Esophagus (tissue), 2 donors: ENCODE measurements at regions not wholly inside any gene's neighbourhood (a gene's known extent, or its start where the extent isn't known, plus 50 kb on each side); places are given as distances from the start of the nearest gene placed in this dataset.

ENCODE experiments used
- H3K27ac ChIP-seq, 2 donors: one replicate each; pipeline ENCODE4 v1.5.1; 2013; ENCODE audit warnings: low read depth in 2 of 2, mild to moderate bottlenecking in 2 of 2, inconsistent platforms in 1 of 2, low read length in 1 of 2, moderate library complexity in 1 of 2
- H3K27me3 ChIP-seq, 2 donors: one replicate each; pipeline ENCODE4 v1.6.1; 2013; ENCODE audit warnings: low read length in 2 of 2, control low read depth in 1 of 2, mild to moderate bottlenecking in 1 of 2; ENCODE audit not compliant: insufficient read depth in 2 of 2, control insufficient read depth in 1 of 2
- H3K36me3 ChIP-seq, 2 donors: one replicate each; pipeline ENCODE4 v1.6.1; 2013; ENCODE audit warnings: low read length in 1 of 2; ENCODE audit not compliant: control insufficient read depth in 2 of 2, insufficient read depth in 2 of 2
- H3K4me1 ChIP-seq, 2 donors: one replicate each; pipeline ENCODE4 v1.6.1; 2013; ENCODE audit warnings: low read length in 1 of 2; ENCODE audit not compliant: control insufficient read depth in 2 of 2, insufficient read depth in 2 of 2
- H3K4me3 ChIP-seq, 2 donors: one replicate each; pipeline ENCODE4 v1.5.1; 2013; ENCODE audit warnings: low read length in 2 of 2, mild to moderate bottlenecking in 2 of 2, low read depth in 1 of 2, moderate library complexity in 1 of 2
- H3K9me3 ChIP-seq, 2 donors: one replicate each; pipeline ENCODE4 v1.6.1; 2013; ENCODE audit warnings: mild to moderate bottlenecking in 2 of 2, low read depth in 1 of 2, low read length in 1 of 2, moderate library complexity in 1 of 2; ENCODE audit not compliant: control insufficient read depth in 2 of 2, insufficient read depth in 1 of 2
- WGBS, 2 donors: extraction: QIAGEN DNeasy Blood & Tissue Kit; methylation state at CpG; one replicate each; pipeline ENCODE4 v1.1.7; 2013; 5-methylcytosine and 5-hydroxymethylcytosine counted together
- donor health status: healthy with polysubstance abuse.
- donor health status: Bipolar disorder and iron deficiency.

DNA sequence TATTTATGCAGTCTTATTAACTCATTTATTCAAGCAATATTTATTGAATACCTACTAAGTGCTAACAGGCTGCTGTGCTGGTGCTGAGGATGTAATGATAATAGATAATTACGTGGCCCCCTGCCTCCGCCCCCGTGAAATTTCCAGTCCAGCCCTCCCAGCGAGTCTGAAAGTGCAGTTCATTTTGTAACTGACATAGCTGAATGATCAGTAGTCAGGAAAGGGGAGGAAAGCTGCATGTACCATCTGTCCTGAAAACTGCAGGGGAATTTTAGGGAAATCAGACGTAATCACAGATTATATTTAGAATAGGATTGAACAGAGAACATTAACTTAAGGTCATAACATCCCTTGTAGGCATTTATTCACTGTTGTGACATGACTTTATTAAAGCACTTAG, 736.8 kb downstream of the MCTP2 start:
- H3K9me3 ChIP-seq = no peaks in the 10 kb centered on the region
- H3K4me3 ChIP-seq = no peak overlapping the region
- no peaks in the 10 kb centered on the region for H3K4me1 ChIP-seq
- 58 to 61% methylated on average over 5 of the region's 5 CpGs for WGBS, 2 donors
- no peaks in the 10 kb centered on the region for H3K36me3 ChIP-seq
- H3K27ac ChIP-seq = no peak overlapping the region
- H3K27me3 ChIP-seq = no peaks in the 10 kb centered on the region

DNA sequence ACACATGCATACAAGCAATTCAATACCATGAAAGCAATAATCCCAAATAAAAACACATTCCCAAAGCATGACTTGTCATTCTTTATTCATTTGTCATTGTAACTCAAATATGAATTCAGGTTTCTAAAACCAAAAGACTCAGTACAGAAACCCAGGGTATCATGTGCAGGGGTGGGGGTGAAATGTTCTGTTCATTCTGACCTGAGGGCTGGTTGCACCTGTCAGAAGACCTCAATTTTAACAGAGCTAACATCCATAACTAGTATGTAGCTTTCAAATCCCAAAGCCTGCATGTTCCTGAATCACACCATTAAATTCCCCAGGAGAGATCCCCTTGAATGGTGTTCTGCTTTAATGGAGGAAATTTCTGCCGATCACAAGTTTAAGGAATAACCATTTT, 738.7 kb downstream of the MCTP2 start:
- no peak overlapping the region for H3K4me3 ChIP-seq
- no peaks in the 10 kb centered on the region for H3K9me3 ChIP-seq
- no peak overlapping the region for H3K27ac ChIP-seq
- no peaks in the 10 kb centered on the region for H3K27me3 ChIP-seq
- no peaks in the 10 kb centered on the region for H3K4me1 ChIP-seq
- H3K36me3 ChIP-seq = no peaks in the 10 kb centered on the region
- 93 to 100% methylated on average over 1 of the region's 1 CpG for WGBS, 2 donors

DNA sequence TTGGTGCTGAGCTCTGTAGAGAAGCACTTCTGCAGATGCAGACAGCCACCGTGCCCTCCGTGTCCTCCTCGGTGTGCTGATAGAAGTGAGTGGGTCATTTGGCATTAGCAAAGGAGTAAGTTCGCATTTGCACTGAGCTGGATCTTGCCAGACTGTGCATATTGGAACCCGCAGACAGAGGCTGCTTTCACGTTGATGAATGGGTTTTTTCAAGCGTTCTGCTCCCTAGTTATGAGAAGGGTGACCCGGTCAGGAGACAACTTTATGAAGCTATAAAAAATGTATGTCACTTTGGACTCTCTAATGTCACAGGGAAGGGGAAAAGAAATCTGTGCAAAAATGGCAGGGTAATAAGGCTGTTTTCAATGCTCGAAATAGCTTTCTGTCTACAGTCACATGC, 739.4 kb downstream of the MCTP2 start:
- no peak overlapping the region for H3K27ac ChIP-seq
- 76 to 81% methylated on average over 9 of the region's 9 CpGs for WGBS, 2 donors
- no peak overlapping the region for H3K4me3 ChIP-seq
- H3K36me3 ChIP-seq = no peaks in the 10 kb centered on the region
- H3K27me3 ChIP-seq = no peaks in the 10 kb centered on the region
- no peaks in the 10 kb centered on the region for H3K4me1 ChIP-seq
- H3K9me3 ChIP-seq = no peaks in the 10 kb centered on the region

DNA sequence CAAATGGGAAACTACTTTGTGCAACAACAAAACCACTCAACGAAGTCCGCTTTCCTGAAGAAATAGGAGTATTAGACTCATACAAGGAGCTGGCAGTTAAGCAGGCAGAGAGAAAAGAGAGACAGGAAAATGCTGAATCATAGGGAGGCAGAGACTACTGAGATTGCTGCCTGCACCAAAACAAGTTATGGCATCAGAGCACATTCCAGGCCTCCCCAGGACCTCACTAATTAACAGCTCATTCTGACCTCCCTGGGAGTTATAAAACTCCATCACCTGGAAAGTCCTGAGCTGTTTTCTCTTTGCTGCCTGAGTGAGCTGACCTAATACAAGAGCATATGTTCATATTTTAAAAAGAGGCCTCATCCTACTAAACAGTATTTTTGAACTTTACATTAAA, 741.0 kb downstream of the MCTP2 start:
- Histone ChIP-seq H3K4me1 (no peaks in the 10 kb centered on the region), H3K36me3 (no peaks in the 10 kb centered on the region), H3K27ac (no peak overlapping the region), H3K27me3 (no peaks in the 10 kb centered on the region), H3K4me3 (no peak overlapping the region), H3K9me3 (no peaks in the 10 kb centered on the region)
- 81 to 89% methylated on average over 2 of the region's 2 CpGs for WGBS, 2 donors

DNA sequence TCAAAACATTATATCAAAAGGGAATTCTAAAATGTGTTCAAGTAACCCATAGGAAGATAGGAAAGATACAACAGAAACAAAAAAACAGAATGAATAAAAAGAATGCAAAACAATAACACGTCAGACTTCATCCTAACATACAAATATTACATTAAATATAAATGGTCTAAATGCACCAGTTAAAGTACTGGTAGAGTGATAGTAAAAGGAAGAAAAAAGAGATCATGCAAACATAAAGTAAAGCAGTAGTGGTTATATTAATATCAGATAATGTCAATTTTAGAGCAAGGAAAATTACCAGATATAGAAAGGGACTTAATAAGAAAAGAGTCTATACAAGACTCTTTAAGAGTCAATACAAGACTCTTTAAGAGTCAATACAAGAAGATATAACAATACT, 755.7 kb downstream of the MCTP2 start:
- H3K4me3 ChIP-seq = no peak overlapping the region
- WGBS, 2 donors = 76 to 88% methylated on average over 1 of the region's 1 CpG
- no peaks in the 10 kb centered on the region for H3K9me3 ChIP-seq
- H3K27ac ChIP-seq = no peak overlapping the region
- H3K4me1 ChIP-seq = no peaks in the 10 kb centered on the region
- no peaks in the 10 kb centered on the region for H3K27me3 ChIP-seq
- no peaks in the 10 kb centered on the region for H3K36me3 ChIP-seq

DNA sequence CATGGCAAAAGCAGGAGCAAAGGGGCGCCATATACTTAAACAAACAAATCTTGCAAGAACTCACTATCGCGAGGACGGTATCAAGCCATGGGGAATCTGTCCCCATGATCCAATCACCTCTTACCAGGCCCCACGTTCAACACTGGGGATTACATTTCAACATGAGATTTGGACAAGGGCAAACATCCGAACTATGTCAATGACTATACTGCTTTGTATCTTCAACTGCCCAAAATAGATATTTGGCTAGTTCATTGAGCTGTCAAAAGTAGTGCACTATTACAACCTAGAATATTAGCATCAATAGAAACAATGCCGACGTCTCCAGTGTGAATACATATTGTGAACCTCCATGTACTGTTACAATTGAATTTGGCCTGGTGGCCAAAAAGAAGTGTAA, 760.4 kb downstream of the MCTP2 start:
- Histone ChIP-seq H3K36me3 (no peaks in the 10 kb centered on the region), H3K27me3 (no peaks in the 10 kb centered on the region), H3K4me1 (no peaks in the 10 kb centered on the region), H3K27ac (no peak overlapping the region), H3K9me3 (no peaks in the 10 kb centered on the region), H3K4me3 (no peak overlapping the region)
- WGBS, 2 donors = 91 to 93% methylated on average over 8 of the region's 8 CpGs

DNA sequence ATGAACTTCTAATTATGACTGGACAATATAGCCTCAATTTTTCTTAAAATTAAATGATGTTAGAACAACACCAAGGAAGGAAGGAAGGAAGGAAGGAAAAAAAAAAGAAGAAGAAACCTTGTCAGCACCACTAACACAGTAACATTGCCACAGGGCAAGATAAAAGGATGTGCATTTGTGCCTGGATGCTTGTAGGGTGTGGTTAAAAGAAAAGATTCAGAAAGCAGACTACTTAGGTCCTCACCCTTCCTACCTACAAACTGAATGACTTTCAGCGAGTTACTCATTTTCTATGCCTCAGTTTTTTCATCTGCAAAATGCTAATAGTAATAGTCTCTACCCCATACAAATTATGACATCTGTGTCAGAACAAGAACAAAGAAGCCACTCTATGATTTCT, 778.3 kb downstream of the MCTP2 start:
- Histone ChIP-seq H3K4me1 (no peaks in the 10 kb centered on the region), H3K27ac (no peak overlapping the region), H3K36me3 (no peaks in the 10 kb centered on the region), H3K27me3 (no peaks in the 10 kb centered on the region), H3K9me3 (no peaks in the 10 kb centered on the region), H3K4me3 (no peak overlapping the region)
- WGBS, 2 donors = 78 to 88% methylated on average over 1 of the region's 1 CpG

DNA sequence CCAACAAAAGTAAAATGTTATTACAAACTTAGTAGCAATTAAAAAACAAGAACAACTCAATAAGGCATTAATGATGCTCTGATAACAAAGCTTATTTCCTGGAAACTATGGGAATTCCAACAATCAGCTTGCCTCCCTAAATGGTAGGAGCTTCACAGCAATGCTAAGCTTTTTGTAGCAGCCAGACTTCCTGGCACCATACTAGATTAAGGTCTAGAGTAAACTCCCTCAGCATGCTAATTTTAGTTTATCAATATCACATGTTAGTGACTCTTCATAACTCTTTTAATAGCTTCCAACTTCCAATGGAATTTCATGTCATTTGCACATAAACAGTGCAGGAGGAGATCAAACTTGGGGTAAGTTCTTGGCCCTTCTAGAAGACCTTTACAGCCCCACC, 782.0 kb downstream of the MCTP2 start:
- Histone ChIP-seq H3K36me3 (no peaks in the 10 kb centered on the region), H3K4me1 (no peaks in the 10 kb centered on the region), H3K9me3 (no peaks in the 10 kb centered on the region), H3K4me3 (no peak overlapping the region), H3K27ac (no peak overlapping the region), H3K27me3 (no peaks in the 10 kb centered on the region)

DNA sequence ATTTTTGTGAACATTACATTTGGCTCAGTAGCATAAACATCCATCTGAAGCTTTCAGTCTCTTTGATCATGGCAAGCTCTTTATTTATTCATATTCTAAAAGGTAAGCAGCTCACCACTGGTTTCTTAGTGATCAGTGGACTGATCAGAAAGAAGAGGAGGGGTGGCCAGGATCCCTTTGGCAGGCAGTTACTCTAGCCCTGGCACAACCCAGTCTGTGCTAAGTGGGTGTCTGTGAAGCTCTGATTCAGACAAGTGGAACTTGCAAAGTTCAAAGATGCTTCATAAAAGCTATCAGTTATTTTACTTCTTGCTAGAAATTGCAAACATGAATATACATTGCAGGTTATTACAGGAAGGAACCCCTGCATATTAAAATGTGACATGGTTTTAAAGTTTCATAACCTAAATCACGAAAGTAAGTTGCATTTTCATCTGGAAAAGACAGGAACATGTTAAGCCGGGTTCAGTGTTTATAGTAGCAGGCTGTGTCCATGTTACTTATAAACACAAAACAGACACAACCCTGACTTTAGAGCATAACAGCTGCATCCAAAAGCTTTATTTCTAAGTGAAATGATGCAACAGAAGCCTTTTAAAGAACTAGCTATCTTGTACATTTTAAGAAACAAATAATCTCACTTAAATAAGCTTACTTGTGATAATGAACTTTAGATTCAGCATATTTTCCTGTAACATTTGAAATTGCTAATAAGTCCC, 785.3 kb downstream of the MCTP2 start:
- no peaks in the 10 kb centered on the region for H3K4me1 ChIP-seq
- no peaks in the 10 kb centered on the region for H3K9me3 ChIP-seq
- no peak overlapping the region for H3K27ac ChIP-seq
- no peaks in the 10 kb centered on the region for H3K36me3 ChIP-seq
- no peak overlapping the region for H3K4me3 ChIP-seq
- 55 to 56% methylated on average over 2 of the region's 2 CpGs for WGBS, 2 donors
- no peaks in the 10 kb centered on the region for H3K27me3 ChIP-seq

DNA sequence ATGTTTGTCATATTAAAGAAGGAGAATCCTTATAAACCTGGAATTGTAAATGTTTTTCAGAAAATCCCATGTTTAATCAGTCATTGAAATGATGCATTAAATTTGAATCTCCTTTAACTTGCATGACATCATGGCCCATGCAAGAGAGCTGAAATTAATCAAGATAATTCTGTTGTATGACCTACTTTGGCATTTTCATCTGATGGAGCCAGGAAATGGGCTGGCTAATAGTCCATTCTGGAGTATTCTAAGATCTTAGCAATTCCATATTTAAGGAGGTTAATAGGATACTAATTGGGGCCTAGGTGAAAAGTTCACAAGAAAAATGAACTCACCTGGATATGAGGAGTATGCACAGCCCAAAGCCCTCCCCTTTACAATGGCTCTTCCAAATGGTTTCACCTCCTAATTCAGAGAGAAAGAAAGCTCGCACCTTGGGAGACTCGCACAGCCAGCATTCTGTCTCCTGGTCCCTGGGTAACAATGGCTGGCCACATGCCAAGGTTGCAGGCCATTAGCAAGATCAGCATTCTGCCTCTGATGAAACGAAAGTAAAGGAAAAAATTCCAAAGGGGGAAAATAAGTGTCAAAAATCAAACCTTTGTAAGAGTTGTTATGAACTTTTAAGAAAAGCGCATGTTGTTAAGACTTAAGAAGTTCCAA, 786.4 kb downstream of the MCTP2 start:
- Histone ChIP-seq H3K9me3 (no peaks in the 10 kb centered on the region), H3K27me3 (no peaks in the 10 kb centered on the region), H3K27ac (no peak overlapping the region), H3K4me3 (no peak overlapping the region), H3K4me1 (no peaks in the 10 kb centered on the region), H3K36me3 (no peaks in the 10 kb centered on the region)
- WGBS, 2 donors = 44 to 56% methylated on average over 4 of the region's 4 CpGs
